NCI-H187 treated with DMSO at 0.1 percent for 48 hours (cell line): ENCODE measurements at regions not wholly inside any gene's neighbourhood (a gene's known extent, or its start where the extent isn't known, plus 50 kb on each side); places are given as distances from the start of the nearest gene placed in this dataset.

ENCODE experiments used
- DNase-seq: peaks from one replicate; lab custom pipeline; 2025; lab: John Stamatoyannopoulos, UW

DNA sequence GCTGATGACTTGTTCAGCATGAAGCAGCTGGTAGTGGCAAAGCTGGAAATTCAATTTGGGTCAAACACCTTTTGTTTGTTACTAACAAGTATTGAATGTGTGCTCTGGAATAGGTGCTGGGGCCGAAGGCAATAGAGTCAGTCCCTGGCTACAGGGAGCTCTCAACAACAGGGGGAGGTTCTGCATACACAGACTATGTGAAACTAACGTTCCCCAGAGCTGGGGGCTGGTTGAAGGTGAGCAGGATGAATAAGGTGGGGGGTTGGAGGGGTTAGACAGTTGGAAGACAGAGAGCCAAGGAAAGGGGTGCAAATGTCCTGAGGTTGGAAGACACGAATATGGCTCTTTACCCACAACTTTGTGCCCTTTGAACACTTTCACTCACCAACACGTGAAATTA lies 84.1 kb upstream of the PLPP4 start:
- DNase-seq: no peak

DNA sequence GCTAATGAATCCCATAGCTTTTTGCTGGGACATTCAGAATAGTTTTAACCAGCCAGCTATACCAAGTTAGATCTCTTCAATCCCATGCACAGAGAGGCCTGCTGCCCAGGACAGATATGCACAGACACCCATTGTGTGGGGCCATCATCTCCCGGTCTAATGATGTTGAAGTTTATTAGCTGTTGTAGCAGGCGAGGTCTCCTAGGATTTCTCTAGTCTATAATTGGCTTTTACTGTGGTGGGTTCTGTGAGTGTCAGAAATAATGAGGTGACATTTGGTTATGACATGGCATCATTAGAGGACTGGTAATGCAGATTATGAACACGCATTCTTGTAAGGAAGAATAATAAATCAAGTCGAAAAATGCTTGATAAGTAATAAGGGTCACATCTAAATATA lies 81.4 kb upstream of the PLPP4 start:
- no peak for DNase-seq

DNA sequence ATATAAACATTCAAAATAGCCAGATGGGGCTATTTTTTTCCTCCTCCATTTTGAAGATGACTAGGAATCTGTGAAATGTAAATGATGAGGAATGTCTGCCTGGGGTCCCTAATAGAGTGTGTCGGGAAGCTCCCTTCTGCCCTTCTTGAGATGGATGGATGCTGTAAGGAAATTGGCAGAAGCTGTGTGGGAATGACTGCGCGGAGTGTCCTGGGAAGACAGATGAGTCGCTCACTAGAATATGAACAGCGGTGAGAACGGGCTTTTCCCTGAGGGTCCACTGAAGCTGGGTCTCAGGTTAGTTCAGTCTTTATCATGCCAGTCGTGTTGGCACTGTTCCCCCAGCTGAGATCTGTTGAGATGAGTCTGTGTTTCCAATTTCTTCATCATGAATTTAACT lies 75.1 kb upstream of the PLPP4 start:
- DNase-seq: no peak

DNA sequence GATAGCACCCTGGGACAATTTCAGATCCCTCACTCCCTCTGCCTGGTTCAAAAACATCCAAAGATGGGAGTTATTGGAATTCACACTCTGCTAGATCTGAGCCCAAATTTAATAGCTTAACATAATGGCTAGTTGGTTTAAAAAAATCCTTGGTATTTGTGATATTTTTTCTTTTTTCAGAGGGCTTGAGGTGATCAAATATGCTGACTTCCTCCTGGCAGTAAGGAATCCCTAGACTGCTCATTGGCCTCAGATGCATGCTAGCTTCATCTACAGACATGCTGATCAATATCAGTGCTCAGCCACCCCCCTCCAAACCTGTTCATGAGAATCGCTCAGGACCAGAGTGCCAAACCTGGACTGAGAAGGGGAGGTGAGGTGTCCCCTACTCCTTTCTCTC lies 74.7 kb upstream of the PLPP4 start:
- DNase-seq: no peak

DNA sequence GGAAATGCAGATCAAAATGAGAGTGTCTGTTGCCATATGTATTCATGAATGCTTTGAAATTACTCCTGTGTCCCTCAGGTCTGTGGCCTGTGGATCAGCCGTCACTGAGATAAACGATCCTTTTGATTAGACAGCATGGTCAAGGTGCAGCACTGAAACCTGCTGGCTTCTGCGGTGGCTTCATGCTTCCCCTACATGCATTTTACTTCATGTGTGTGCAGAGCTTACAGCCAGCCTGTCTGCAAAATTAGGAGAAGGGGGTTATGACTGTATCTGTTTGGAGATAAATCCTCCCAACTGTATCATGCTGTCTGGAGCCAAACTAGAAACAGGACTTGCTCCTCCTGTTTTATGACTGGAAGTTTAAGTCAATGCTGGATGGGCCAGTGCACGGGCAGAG lies 71.0 kb upstream of the PLPP4 start:
- DNase-seq: no peak

DNA sequence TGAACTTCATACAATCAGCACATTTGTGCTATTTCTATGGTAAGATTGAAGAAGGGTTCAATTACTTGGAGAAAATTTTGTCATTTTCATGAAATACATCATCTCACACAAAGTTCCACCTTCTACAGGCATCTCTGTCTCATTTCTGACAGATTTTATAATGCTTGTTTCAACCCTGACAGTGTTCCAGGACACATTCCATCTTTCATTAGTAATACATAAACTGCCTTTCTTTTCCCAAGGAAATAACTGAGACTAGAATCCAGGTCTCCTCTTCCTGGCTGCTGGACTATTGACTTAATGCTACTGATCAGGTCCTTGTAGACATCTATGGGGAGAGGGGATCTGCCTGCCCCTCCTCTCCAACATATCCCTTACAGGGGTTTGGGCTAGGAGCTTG lies 70.1 kb upstream of the PLPP4 start:
- no peak for DNase-seq

DNA sequence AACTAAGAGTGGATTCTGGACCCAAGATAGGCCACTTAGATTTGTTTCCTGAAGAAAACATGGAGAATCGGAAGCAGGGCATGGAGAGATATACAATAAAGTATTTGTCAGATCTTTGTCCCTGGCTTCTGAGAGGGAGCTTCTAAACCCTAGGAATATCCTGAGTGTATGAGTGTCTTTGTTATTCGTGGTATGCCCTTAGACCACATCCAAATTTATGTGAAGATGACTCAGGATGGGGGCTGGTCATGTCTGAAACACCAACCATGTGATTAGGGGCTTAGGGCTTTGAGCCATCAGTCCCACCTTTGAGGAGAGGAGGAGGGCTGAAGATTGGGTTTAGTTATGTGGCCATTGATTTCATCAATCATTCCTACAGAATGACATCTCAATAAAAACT lies 69.7 kb upstream of the PLPP4 start:
- DNase-seq: no peak

DNA sequence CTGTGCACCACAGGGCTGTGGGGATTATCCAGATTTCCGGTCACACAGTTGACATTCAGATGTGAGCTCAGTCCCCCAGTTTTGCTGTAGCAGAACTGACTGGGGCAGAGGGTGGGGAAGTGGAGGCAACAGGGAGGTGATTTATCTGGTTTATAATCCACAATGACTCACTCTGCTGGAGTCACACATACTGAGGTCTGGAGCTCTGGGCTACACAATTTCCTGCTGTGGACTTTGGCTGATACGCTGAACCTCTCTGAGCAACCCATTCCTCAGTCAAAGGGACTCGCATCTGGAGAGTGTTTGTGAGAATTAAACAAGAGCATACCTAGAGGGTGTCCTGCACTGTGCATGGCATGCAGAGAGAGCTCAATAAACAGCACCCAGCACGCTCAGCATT lies 64.8 kb upstream of the PLPP4 start:
- no peak for DNase-seq

DNA sequence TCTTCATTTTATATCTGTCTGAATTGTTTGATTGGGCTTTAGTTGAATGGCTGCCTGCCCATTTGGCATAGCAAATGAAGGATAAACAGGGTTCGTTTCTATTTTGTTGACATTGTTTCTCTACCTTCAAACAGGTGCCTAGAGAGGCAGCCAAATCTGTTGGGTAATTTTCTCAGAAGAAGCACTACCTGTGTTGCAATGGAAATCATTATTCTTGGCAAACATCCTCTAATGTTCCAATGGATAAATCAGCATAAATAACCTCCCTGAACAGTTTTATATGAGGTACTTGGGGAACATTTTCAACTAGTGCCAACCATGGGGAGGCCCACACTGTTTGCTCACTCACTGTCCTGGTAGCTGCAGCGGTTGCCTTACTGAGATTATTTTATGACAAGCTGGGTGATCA lies 64.4 kb upstream of the PLPP4 start:
- no peak for DNase-seq

DNA sequence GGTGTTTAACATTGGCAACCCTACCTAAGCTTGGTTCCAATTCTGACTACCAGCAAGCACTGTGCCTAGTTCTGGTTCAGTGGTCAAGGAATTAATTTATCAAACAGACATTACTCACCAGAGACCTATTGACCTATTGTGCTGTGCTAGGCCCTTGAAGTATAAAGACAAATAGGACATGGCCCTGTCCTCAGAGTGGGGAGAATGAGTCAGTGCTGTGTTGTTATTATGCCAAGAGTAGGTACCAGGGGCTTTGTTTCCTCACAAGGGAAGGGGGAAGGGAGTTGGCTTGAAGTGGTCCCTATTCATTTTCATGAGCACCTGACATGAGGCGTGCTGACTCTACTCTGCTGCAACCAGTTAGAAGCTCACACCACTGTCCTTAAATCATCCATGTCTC lies 62.6 kb upstream of the PLPP4 start:
- DNase-seq: no peak

DNA sequence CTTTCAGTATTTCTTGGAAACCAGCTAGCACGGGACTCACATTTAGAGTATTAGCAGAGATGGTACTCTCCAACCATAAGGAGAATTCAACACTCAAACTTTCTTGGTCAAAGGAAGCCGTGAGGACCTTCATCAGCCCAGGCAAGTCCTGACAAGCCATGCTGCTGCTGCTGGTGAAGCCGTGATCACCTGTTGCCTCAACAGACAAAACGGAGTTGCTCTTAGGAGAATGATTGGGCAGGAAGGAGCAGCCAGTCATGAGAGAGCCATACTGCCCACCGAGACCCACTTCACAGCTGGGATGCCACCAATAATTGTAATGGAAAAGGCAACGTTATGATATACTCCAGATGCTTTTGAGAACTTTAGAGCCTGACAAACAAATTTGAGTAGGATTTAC lies 60.8 kb upstream of the PLPP4 start:
- no peak for DNase-seq

DNA sequence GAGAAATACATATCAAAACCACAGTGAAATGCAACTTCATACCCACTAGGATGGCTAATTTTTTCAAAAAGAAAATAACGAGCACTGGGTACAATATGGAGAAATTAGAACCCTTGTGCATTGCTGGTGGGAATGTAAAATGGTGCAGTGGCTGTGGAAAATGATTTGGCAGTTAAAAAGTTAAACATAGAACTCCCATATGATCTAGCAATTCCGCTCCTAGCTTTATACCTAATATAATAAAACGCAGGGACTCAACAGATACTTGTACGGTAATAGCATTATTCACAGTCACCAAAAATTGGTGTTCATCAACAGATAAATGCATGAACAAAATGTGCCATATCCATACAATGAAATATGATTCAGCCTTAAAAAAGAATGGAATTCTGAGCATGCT lies 58.8 kb upstream of the PLPP4 start:
- no peak for DNase-seq

DNA sequence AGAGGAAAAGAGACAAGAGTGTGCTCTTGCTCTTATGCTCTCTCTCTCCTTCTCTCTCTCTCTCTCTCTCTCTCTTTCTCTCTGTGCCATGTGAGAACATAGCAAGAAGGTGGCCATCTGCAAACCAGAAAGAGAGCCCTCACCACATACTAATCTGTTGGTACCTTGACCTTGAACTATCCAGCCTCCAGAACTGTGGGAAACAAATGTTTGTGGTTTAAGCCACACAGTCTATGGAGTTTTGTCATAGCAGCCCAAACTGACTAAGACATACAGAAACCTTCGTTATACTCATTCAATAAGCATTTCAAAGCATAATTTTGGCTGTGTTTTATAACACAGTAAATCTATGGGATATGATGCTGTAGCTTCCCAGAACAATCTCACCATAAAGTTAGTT lies 56.4 kb upstream of the PLPP4 start:
- DNase-seq: no peak

DNA sequence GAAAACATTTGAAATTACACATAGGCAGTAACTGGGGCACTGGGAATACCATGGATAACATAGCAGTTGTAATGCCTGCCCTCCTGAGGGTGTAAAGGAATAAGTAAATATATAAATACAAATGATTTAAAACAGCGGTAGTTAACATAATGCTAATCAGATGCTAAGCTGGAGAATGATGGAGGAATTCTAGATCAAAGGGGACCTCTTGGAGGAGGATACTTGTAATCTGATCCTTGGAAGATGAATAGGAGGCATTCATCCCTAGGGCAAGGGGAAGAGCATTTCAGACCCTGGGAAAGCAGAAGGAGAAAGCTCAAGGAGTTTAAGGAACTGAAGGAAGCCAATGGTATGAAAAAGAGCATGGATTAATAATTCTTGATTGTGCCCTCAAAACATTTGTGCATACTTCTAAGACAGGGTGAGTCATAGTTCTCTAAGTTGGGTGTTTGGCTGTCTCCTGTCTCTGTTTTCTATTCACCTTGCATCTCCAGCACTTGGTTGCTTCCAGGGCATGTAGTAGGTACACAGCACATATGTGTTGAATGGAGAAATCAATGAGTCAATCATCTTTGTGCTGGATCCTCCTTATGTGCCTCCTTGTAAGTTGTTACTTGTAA lies 54.8 kb upstream of the PLPP4 start:
- DNase-seq: no peak

DNA sequence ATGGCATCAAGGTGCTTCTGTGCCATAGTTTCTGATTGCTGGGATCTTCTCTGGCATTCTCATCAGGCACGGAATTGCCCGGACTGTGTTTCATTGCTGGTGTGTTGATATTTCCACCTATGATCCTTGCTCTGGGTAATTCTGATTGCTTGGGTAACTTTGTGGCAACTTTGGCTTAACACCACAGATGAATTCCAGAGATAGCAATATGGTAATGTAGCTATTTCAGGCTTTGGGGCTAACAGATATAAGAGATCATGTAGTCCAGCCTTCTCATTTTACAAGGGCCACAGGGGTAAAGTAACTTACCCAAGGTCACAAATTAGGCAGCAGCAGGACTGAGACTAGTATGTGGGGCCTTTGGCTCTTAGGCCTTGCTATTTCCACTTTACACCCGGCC lies 53.9 kb upstream of the PLPP4 start:
- no peak for DNase-seq

DNA sequence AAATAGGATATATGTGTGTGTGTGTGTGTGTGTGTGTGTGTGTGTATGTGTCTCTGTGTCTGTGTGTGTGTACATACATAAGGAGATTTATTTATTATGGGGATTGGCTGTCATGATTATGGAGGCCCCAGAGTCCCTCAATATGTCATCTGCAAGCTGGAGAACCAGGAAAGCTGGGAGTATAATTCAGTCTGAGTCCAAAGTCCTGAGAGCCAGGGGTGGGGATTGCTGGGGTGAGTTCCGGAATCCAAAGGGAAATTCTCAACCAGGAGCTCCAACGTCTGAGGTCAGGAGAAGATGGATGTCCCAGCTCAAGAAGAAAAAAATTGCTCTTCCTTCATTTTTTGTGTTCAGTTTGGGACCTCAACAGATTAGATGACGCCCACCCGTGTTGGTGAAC lies 50.7 kb upstream of the PLPP4 start:
- DNase-seq: no peak
